Tibial nerve (tissue), 3 donors: ENCODE measurements at regions not wholly inside any gene's neighbourhood (a gene's known extent, or its start where the extent isn't known, plus 50 kb on each side); places are given as distances from the start of the nearest gene placed in this dataset.

ENCODE experiments used
- CTCF ChIP-seq, 5 experiments: fragments of 200-600 bp in 3 of 5; fragments of 450-650 bp in 2 of 5; sonication (generic) in 3 of 5; IDR thresholded peaks; one replicate each; pipeline ENCODE4 v1.5.1; 2016 to 2019; ENCODE audit warnings: antibody characterized with exemption in 5 of 5, mild to moderate bottlenecking in 3 of 5, moderate library complexity in 2 of 5
- POLR2A ChIP-seq, 2 donors: fragments of 450-650 bp; IDR thresholded peaks; one replicate each; pipeline ENCODE4 v1.6.1; 2017; ENCODE audit warnings: antibody characterized with exemption in 2 of 2, mild to moderate bottlenecking in 2 of 2, moderate library complexity in 2 of 2

- TF ChIP-seq CTCF (IDR thresholded peaks at IDR 0.05) (no peak), POLR2A (IDR thresholded peaks at IDR 0.05) (no peak)
Measured at GRCh38 chr14:28608443-28608842, 158.1 kb upstream of the FOXG1 start.
